H9 (cell line): ENCODE measurements at regions not wholly inside any gene's neighbourhood (a gene's known extent, or its start where the extent isn't known, plus 50 kb on each side); places are given as distances from the start of the nearest gene placed in this dataset.

Experiments
- DNase-seq: peaks from one replicate; pipeline ENCODE4 v3.0.0-alpha.2; 2017
- H2AFZ ChIP-seq: one replicate; pipeline ENCODE4 v1.6.1; 2013; ENCODE audit warnings: mild to moderate bottlenecking, low read length, control low read depth, moderate library complexity
- H2AK5ac ChIP-seq: 2 replicates; pipeline ENCODE4 v1.6.1; 2013; ENCODE audit warnings: low read length, control low read depth, mixed read lengths; ENCODE audit not compliant: insufficient read length
- H2BK120ac ChIP-seq: one replicate; pipeline ENCODE4 v1.6.1; 2013; ENCODE audit warnings: low read depth, mild to moderate bottlenecking, low read length, control low read depth, inconsistent platforms; ENCODE audit not compliant: poor library complexity, severe bottlenecking
- H2BK12ac ChIP-seq: 2 replicates; pipeline ENCODE4 v1.6.1; 2013; ENCODE audit warnings: low read length, control low read depth, mixed read lengths, low read depth; ENCODE audit not compliant: insufficient read length
- H2BK15ac ChIP-seq: 2 replicates; pipeline ENCODE4 v1.6.1; 2013; ENCODE audit warnings: low read depth, low read length, control low read depth
- H2BK20ac ChIP-seq: one replicate; pipeline ENCODE4 v1.6.1; 2013; ENCODE audit warnings: low read depth, mild to moderate bottlenecking, low read length, control low read depth, inconsistent platforms; ENCODE audit not compliant: poor library complexity, severe bottlenecking
- H2BK5ac ChIP-seq: 2 replicates; pipeline ENCODE4 v1.6.1; 2013; ENCODE audit warnings: low read length, control low read depth, mixed read lengths; ENCODE audit not compliant: insufficient read length
- H3K14ac ChIP-seq: 2 replicates; pipeline ENCODE4 v1.6.1; 2013; ENCODE audit warnings: low read length, control low read depth; ENCODE audit not compliant: insufficient read depth
- H3K18ac ChIP-seq: 2 replicates; pipeline ENCODE4 v1.6.1; 2013; ENCODE audit warnings: low read depth, mild to moderate bottlenecking, mixed read lengths, low read length, control low read depth; ENCODE audit not compliant: insufficient read length
- H3K23ac ChIP-seq: 2 replicates; pipeline ENCODE4 v1.6.1; 2013; ENCODE audit warnings: low read length, control low read depth, mixed read lengths, low read depth; ENCODE audit not compliant: insufficient read length
- H3K23me2 ChIP-seq: 2 replicates; pipeline ENCODE4 v1.6.1; 2013; ENCODE audit warnings: low read depth, mild to moderate bottlenecking, mixed read lengths, low read length, control low read depth; ENCODE audit not compliant: insufficient read length, poor library complexity, severe bottlenecking
- H3K27ac ChIP-seq: 2 replicates; pipeline ENCODE4 v1.5.1; 2013; ENCODE audit warnings: low read length, control low read depth, mixed read lengths, low read depth; ENCODE audit not compliant: insufficient read length
- H3K27me3 ChIP-seq: 2 replicates; pipeline ENCODE4 v1.6.1; 2013; ENCODE audit warnings: low read length, control low read depth, inconsistent platforms; ENCODE audit not compliant: insufficient read depth
- H3K4ac ChIP-seq: 2 replicates; pipeline ENCODE4 v1.6.1; 2013; ENCODE audit warnings: low read depth, mild to moderate bottlenecking, control low read depth, inconsistent platforms, low read length, moderate library complexity
- H3K4me1 ChIP-seq: 2 replicates; pipeline ENCODE4 v1.6.1; 2013; ENCODE audit warnings: low read length, control low read depth, inconsistent platforms; ENCODE audit not compliant: insufficient read depth
- H3K4me2 ChIP-seq: 2 replicates; pipeline ENCODE4 v1.6.1; 2013; ENCODE audit warnings: low read length, control low read depth, mixed read lengths; ENCODE audit not compliant: insufficient read length, insufficient read depth
- H3K56ac ChIP-seq: 2 replicates; pipeline ENCODE4 v1.6.1; 2013; ENCODE audit warnings: low read depth, mild to moderate bottlenecking, mixed read lengths, low read length, control low read depth; ENCODE audit not compliant: insufficient read length
- H3K79me1 ChIP-seq: 2 replicates; pipeline ENCODE4 v1.6.1; 2013; ENCODE audit warnings: low read depth, mild to moderate bottlenecking, moderate library complexity, low read length, control low read depth, inconsistent platforms; ENCODE audit not compliant: insufficient read depth, poor library complexity, severe bottlenecking
- H3K79me2 ChIP-seq: 2 replicates; pipeline ENCODE4 v1.6.1; 2013; ENCODE audit warnings: low read length, control low read depth, inconsistent platforms; ENCODE audit not compliant: insufficient read depth
- H3K9ac ChIP-seq: 2 replicates; pipeline ENCODE4 v1.6.1; 2013; ENCODE audit warnings: low read length, control low read depth, mixed read lengths; ENCODE audit not compliant: insufficient read length; ENCODE audit errors: extremely low read depth
- H3K9me3 ChIP-seq: one replicate; pipeline ENCODE4 v1.6.1; 2013; ENCODE audit warnings: low read depth, low read length, inconsistent platforms; ENCODE audit not compliant: control insufficient read depth
- H3T11ph ChIP-seq: one replicate; pipeline ENCODE4 v1.6.1; 2013; ENCODE audit warnings: mild to moderate bottlenecking, low read length, control low read depth, inconsistent platforms
- H4K20me1 ChIP-seq: one replicate; pipeline ENCODE4 v1.6.1; 2013; ENCODE audit not compliant: control insufficient read depth, insufficient read length, insufficient read depth
- H4K5ac ChIP-seq: 2 replicates; pipeline ENCODE4 v1.6.1; 2013; ENCODE audit warnings: low read depth, mild to moderate bottlenecking, mixed read lengths, low read length, control low read depth; ENCODE audit not compliant: insufficient read length
- H4K8ac ChIP-seq: replicated peaks from 2 replicates; pipeline ENCODE4 v1.6.1; 2013; ENCODE audit warnings: low read length, control low read depth, mixed read lengths, low read depth; ENCODE audit not compliant: insufficient read length
- H4K91ac ChIP-seq: 2 replicates; pipeline ENCODE4 v1.6.1; 2013; ENCODE audit warnings: low read depth, mild to moderate bottlenecking, moderate library complexity, mixed read lengths, low read length, control low read depth; ENCODE audit not compliant: insufficient read length
- H3K27ac Mint-ChIP-seq, 3 experiments: 2 replicates in 2 of 3; 3 replicates in 1 of 3; pipeline ENCODE4 v1.8.0; 2020 to 2021; ENCODE audit warnings: mixed read lengths in 3 of 3, mild to moderate bottlenecking in 1 of 3, moderate library complexity in 1 of 3
- H3K27me3 Mint-ChIP-seq: 2 replicates; pipeline ENCODE4 v1.8.0; 2021; ENCODE audit warnings: low read depth, mild to moderate bottlenecking, moderate library complexity, mixed read lengths
- H3K36me3 Mint-ChIP-seq, 3 experiments: 2 replicates in 2 of 3; 3 replicates in 1 of 3; pipeline ENCODE4 v1.8.0; 2020 to 2021; ENCODE audit warnings: low read depth in 3 of 3, mixed read lengths in 3 of 3; ENCODE audit not compliant: insufficient read depth in 1 of 3
- H3K4me1 Mint-ChIP-seq, 2 experiments: 2 replicates each; pipeline ENCODE4 v1.8.0; 2020; ENCODE audit warnings: mixed read lengths in 2 of 2
- H3K4me3 Mint-ChIP-seq, 2 experiments: 2 replicates in 1 of 2; 3 replicates in 1 of 2; pipeline ENCODE4 v1.8.0; 2020 to 2021; ENCODE audit warnings: mild to moderate bottlenecking in 2 of 2, mixed read lengths in 2 of 2, moderate library complexity in 1 of 2
- H3K9me3 Mint-ChIP-seq, 2 experiments: 2 replicates in 1 of 2; 3 replicates in 1 of 2; pipeline ENCODE4 v1.8.0; 2020; ENCODE audit warnings: mild to moderate bottlenecking in 2 of 2, mixed read lengths in 2 of 2, moderate library complexity in 1 of 2
- CTCF ChIP-seq: fragments of 200-600 bp; sonication (generic); conservative IDR thresholded peaks from 3 replicates; pipeline ENCODE4 v1.8.0; 2021; ENCODE audit warnings: antibody characterized with exemption, mild to moderate bottlenecking
- WGBS: extraction: QIAGEN DNeasy Blood & Tissue Kit; methylation state at CpG from one replicate; pipeline ENCODE4 v1.1.7; 2013; ENCODE audit warnings: missing lambda C conversion rate, low lambda C conversion rate, mixed read lengths; ENCODE audit not compliant: insufficient read length; ENCODE audit errors: extremely low coverage; 5-methylcytosine and 5-hydroxymethylcytosine counted together

- H3K23me2 ChIP-seq = no peaks in the 10 kb centered on the region
- no peaks in the 10 kb centered on the region for H3K79me1 ChIP-seq
- H3K4me2 ChIP-seq = no peak overlapping the region
- peaks cover 9% of the 10 kb centered on the region for H3K9me3 ChIP-seq
- Mint-ChIP-seq H3K27ac (no peak overlapping the region), H3K4me3 (no peak overlapping the region), H3K9me3 (peaks cover 33 to 42% of the 10 kb centered on the region in 2 experiments), H3K27me3 (no peaks in the 10 kb centered on the region), H3K36me3 (peaks cover 17 to 37% (median 24%) of the 10 kb centered on the region in 3 experiments), H3K4me1 (peaks cover 4 to 8% of the 10 kb centered on the region in 2 experiments; a peak in 3 of 4 replicates)
- no peak overlapping the region for H2AFZ ChIP-seq
- H3K27me3 ChIP-seq = no peaks in the 10 kb centered on the region
- H3K4me1 ChIP-seq = no peaks in the 10 kb centered on the region
- no peak overlapping the region for H4K8ac ChIP-seq
- H3K18ac ChIP-seq = no peak overlapping the region
- no peak overlapping the region for H4K5ac ChIP-seq
- no peak overlapping the region for H2BK5ac ChIP-seq
- no CpG with 5 or more reads among the region's 4 CpGs for WGBS
- H2AK5ac ChIP-seq = no peak overlapping the region
- no peak overlapping the region for H3K23ac ChIP-seq
- no peak overlapping the region for H2BK120ac ChIP-seq
- no peak overlapping the region for H3K27ac ChIP-seq
- no peak for TF ChIP-seq CTCF
- H3K9ac ChIP-seq = no peak overlapping the region
- H3T11ph ChIP-seq = no peak overlapping the region
- no peak overlapping the region for H4K91ac ChIP-seq
- H2BK20ac ChIP-seq = no peak overlapping the region
- no peaks in the 10 kb centered on the region for H3K79me2 ChIP-seq
- no peak overlapping the region for H2BK12ac ChIP-seq
- H2BK15ac ChIP-seq = no peak overlapping the region
- H3K56ac ChIP-seq = no peak overlapping the region
- no peak for DNase-seq
- H3K4ac ChIP-seq = no peak overlapping the region
- H4K20me1 ChIP-seq = no peaks in the 10 kb centered on the region
- no peak overlapping the region for H3K14ac ChIP-seq
Observed at GRCh38 chr1:239943761-239944160, 147.9 kb upstream of the FMN2 start.
